ENCODE measurements at regions not wholly inside any gene's neighbourhood (a gene's known extent, or its start where the extent isn't known, plus 50 kb on each side); places are given as distances from the start of the nearest gene placed in this dataset.

- no peak for DNase-seq
Measured at GRCh38 chr22:49215840-49216239, 611.8 kb downstream of the BRD1 start.

DNA sequence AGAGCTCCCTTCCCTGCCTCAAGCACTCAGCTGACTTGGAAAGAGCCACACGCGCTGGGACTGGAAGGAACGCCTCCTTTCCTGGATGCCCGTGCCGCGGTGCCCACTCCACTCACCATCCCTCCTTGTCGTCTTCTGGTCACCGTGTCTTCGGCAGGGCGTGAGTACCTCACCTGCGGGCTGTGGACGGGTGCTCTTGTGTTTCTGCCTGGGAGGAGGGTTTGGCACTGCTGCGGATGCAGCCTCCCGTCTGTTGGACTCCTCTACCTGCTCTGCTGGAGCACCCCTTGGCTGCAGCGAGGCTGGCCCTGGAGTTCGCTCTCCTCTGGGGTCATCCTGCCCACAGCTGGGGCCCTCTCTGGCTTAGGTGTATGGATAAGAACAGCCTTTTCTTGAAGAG is 612.7 kb downstream of the BRD1 start:
- no peak for DNase-seq

DNA sequence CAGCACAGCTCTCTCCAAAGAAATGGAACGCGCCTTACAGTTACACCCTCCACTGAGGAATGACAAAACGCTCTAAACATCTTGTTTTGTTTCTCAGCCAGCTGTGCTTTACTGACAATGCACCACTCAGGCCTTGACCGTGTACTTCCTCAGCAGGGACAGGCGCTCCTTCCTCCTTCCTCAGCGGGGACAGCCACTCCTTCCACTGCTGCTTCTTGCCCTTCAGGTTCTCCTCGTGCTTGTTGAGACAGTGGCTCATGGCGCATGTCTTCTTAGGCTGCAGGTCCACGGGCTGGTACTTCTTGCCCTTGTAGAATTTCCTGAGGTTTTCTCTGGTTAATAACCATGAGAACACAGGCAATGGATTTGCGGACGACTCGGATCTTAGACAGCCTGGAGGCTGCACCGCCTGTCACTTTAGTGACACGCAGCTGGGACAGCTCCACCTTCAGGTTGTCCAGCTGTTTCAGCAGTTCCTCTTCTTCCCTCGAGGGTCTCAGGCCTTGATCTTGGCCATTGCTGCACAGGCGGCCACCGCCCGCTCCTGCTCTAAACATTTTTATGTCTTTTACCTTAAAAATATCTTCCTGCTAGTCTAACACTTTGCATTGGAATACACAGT is 613.8 kb downstream of the BRD1 start:
- no peak for DNase-seq

- DNase-seq: no peak
Measured at GRCh38 chr22:49212466-49212865, 615.2 kb downstream of the BRD1 start.

DNA sequence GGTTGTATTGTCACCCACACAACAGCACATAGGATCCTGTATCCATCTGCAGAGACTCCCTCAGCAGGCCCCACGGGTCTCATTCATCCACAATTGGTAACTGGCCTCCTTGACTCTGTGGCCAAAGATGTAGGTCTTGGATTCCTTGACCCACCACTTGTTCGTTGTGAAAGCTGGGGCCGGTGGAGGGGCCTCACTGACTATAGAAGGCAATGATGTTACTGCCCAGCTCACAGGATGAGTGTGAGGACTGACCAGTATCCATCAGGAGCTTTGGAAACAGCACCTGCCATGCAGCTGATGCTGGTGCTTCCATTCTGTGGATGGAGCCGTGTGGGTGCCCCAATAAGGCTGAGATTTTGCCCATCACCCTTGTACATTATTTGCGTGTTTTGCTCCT is 615.7 kb downstream of the BRD1 start:
- no peak for DNase-seq

- no peak for DNase-seq
Measured at GRCh38 chr22:49211176-49211575, 616.5 kb downstream of the BRD1 start.

DNA sequence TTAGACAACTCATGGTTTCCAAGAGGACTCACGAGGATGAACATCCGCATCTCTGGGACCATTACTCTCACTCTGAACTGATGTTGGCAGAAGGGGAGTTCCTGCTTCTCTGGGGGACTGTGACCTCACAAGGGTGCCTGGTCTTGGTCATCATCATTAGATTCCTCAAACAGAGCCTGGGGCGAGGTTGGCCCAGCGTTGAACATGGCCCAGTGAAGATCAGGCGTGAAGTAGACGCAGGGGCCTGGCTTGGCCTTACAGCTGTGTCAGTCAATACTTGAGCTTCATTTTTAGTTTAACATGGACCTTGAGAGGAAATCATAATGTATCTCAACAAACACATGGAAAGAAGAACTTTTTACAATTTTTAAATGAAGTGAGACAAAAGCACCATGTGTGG is 617.1 kb downstream of the BRD1 start:
- no peak for DNase-seq

GRCh38 chr22:49209452-49210195 is 618.0 kb downstream of the BRD1 start:
- no peak for DNase-seq

DNA sequence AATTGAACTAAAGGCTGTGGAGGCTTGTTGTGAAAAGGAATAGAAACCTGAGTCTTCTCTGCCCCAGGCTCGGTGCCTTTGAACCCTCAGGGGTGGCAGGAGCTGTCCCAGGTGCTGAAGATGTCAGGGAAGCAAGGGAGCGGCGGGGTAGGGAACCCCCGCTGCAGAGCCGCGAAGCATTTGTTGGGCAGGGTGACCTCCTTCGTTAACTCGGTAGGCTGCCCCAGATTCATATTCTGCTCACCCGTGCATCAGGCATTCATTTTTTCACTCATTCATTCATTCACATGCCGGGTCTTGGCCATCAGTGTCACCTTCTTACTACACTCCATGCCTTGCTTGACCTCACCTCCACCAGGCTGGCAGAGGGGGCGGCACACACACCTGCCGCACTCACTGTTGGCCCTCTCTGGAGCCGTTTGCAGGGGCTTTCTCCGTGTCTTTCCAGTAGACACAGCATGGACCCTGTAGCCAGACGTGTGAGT is 618.9 kb downstream of the BRD1 start:
- DNase-seq: no peak

GRCh38 chr22:49208004-49208402 is 619.7 kb downstream of the BRD1 start:
- no peak for DNase-seq

DNA sequence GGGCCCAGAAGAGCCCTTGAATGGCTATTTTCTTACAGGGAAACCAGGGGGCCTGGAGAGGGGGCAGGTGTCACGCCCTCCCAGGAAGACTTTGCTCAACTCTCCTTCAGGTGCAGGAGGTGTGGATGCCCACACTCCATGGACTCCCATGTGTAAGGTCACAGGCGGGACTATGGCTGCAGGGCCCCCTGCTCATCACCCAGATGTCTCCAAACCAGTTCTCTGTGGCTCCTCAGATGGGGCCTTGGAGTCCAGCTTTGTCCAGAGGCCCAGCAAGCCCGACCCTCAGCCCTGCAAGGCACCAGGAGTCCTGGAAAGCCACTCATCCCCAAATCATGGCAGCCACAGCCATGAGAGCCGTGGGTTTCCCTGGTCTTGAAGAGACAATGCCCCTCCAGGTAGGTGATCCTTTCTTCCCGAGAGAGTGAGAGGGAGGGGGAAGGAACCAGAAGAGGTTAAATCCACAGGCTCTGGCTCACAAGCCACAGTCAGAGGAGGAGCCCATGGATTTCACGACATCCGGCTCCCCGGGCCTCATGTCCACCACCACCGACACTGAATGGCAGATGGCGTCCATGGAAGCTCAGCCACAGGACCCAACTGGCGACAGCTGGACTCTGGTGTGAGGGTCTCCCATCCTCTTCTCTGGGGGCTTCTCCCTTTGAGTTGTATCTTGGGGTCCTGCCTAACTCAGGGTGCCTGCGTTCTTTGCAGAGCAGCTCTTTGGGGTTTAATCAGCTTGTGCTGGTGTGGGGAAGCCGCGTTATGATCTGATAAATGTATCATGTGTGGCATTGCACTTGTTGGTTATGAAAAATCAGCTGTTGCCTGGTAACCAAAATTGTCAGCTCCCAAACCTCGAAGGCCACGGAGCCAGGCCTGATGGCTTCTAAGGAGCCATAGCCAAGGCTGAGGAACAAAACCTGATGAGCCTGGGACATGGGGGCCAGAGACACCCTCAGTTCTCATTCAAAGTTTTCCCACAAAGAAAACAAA is 620.4 kb downstream of the BRD1 start:
- DNase-seq: no peak

DNA sequence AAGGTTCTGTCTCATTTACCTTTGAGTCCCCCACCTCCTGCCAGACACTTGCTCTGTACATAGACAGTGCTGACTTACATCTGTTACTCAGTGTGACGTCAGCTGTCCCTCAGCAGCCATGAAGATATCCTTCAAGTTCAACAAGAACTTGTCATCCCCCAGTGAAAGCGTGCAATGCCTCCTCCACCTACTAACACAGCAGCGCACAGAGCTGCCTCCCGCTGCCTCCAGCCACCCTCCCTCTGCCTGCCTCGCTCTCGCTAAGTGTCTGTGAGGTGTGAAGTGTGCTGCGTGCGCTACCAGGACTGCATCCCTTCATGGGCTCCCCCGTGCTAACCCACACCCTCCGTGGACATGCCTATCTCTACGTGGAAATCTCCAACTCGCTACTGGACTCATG is 621.4 kb downstream of the BRD1 start:
- no peak for DNase-seq

DNA sequence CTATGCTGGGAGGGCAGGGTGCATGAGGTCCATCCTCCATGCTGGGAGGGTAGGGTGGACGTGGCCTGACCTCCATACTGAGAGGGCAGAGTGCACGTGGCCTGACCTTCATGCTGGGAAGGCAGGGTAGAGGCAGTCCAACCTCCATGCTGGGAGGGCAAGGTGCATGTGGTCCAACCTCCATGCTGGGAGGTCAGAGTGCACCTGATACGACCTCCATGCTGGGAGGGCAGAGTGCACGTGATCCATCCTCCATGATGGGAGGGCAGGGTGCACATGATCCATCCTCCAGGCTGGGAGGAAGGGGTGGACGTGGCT is 622.2 kb downstream of the BRD1 start:
- DNase-seq: no peak

DNA sequence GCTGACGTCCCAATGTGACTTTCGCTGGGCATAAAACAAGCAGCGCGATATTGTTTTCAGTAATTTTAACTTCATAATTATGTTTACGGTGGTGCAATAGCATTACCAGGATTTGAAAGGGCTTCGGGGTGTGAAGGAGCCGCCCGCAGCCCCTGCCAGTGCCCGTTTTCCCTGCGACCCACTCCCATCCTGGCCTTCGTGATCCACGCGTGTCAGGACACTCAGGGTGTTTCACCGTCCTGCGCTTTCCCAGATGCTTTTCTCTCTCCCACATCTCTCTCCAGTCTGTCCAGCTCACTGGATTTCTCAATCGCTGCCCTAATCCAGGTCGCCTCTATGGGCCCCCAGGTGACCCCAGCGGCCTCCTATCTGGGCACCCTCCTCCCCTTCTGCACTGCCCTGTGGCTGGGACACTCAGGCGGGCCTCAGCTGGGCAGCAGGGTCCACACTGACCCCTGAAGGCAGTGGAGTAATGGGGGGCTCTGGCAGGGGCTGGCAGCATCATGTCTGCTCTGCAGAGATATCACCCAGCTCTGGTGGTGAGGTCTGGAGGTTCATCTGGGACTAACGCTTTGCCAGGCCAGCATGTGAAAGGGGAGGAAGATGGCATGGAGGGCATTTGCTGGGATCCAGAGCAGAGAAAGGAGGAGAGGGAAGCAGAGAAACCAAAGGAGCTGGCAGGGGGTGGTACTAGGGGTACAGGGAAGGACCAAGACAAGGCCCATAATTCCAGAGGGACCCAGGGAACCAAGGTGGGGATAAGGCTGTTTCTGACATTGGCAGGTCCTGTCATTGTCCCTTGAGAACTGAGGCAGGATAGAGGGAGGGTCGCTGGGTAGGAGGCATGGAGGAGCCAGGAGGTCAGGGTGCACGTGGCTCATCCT is 622.8 kb downstream of the BRD1 start:
- no peak for DNase-seq

GRCh38 chr22:49203859-49204598 is 623.6 kb downstream of the BRD1 start:
- no peak for DNase-seq

GRCh38 chr22:49203091-49203858 is 624.4 kb downstream of the BRD1 start:
- no peak for DNase-seq

GRCh38 chr22:49202226-49202625 is 625.4 kb downstream of the BRD1 start:
- DNase-seq: no peak

DNA sequence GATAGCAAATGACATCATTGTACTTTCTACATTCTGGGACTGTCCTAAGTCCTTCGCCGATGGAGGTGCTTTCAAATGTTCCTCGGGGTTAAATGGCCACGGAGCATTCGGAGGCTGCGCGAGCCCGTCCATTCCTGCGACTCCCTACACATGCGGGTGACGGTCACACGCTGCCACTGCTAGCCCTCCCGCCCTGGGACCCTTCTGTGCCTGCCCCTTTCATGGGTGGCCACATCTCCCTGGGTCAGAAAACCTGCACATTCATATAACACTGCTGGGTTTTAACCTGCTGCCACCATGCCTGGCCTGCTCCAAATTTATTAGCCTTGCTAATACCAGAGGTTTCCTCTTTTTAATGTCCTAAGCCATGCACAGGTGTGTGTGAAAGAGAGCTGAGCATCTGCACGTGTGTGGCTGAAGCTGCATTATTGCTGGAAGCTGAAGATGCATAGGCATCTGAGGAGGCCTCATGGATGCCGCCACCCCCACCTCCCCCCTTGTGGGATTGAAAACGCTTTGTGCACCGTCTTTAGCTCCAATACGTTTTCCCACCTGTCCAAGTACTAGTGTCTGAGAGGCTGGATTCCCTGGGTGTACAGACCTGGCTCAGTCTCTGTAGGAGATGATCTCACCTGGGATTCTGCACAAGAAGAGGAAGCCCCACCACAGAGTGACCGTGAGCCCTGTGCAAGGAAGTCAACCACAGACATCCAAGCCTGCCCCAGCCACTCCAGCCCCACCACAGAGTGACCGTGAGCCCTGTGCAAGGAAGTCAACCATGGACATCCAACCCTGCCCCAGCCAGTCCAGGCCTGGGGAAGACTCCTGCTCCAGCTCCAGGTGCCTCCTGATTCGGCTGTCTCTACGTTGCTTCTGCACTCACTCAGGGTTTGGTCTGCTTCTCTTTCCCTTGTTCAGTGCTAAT is 626.4 kb downstream of the BRD1 start:
- DNase-seq: no peak

DNA sequence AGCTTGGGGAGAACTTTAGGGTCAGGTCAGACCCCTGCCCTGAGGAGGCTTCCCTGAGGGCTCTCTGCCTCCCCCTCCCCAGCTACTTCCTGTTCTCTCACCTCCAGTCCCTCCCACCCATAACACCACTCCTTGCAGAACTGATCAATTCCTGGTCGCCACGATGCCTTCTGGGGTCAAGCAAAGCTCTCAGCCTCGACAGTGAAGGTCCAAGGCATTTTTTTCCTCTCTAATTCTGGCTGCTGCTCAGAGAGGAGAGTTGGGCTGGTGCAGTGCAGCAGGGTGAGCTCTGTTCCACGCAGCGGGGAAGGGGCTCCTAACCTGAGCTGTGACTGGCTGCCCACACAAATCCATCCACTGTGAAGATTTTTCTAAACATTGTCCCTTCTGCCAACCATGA is 628.4 kb downstream of the BRD1 start:
- no peak for DNase-seq

GRCh38 chr22:49198705-49199084 is 629.0 kb downstream of the BRD1 start:
- DNase-seq: no peak

Measured in bone marrow (tissue), 2 donors.